ENCODE measurements at regions not wholly inside any gene's neighbourhood (a gene's known extent, or its start where the extent isn't known, plus 50 kb on each side); places are given as distances from the start of the nearest gene placed in this dataset.

DNA sequence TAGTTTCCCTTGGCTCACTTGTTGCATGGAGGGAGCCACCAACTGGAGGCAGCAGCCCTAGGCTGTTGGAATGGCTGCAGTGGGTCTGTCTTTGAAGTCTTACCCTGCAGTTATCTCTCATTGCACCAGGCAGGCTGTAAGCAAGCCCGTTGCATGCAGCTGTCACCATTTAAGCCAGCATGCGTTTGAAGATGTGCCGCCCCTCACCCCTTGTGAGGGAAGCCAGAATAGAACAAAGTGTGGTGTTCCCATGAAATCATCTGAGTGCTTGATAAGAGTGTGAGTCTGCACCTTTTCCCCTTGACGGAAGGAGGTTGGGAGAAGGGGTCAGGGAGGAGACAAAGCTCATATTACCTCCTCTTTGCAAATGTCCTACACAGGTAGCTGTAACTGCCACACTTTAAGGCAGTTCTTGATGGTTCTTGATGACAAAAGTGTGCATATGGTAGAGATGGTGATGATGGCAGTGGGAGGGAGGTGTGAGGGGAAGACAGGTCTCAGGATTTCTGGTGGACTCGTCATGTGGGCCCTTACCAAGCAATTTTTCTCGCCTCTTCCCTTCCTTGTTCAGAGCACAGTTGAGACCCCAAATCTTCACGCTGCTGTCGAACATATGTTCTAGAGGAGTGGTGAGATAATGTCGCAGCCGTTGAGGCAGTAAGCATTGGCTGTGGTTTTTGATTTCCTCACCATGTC lies 191.4 kb upstream of the LEF1 start:
- TF ChIP-seq, protein P1, sequence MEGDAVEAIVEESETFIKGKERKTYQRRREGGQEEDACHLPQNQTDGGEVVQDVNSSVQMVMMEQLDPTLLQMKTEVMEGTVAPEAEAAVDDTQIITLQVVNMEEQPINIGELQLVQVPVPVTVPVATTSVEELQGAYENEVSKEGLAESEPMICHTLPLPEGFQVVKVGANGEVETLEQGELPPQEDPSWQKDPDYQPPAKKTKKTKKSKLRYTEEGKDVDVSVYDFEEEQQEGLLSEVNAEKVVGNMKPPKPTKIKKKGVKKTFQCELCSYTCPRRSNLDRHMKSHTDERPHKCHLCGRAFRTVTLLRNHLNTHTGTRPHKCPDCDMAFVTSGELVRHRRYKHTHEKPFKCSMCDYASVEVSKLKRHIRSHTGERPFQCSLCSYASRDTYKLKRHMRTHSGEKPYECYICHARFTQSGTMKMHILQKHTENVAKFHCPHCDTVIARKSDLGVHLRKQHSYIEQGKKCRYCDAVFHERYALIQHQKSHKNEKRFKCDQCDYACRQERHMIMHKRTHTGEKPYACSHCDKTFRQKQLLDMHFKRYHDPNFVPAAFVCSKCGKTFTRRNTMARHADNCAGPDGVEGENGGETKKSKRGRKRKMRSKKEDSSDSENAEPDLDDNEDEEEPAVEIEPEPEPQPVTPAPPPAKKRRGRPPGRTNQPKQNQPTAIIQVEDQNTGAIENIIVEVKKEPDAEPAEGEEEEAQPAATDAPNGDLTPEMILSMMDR (IDR thresholded peaks at IDR 0.05), result no peak
- no peak for TF ChIP-seq EZH2 (IDR thresholded peaks at IDR 0.05; ENCODE audit: borderline replicate concordance, insufficient read depth, low read depth, low read length, poor library complexity, severe bottlenecking)

Data from B cell (primary cell).